22Rv1 (cell line): ENCODE measurements at regions not wholly inside any gene's neighbourhood (a gene's known extent, or its start where the extent isn't known, plus 50 kb on each side); places are given as distances from the start of the nearest gene placed in this dataset.

Experiments used
- ZFX ChIP-seq: fragments of 450-650 bp; IDR thresholded peaks from 2 replicates; pipeline ENCODE4 v1.6.1; 2017; ENCODE audit warnings: antibody characterized with exemption, borderline replicate concordance
- TF ChIP-seq, protein P1 (sequence below): fragments of 450-650 bp; IDR thresholded peaks from 2 replicates; pipeline ENCODE4 v1.5.1; 2017; ENCODE audit warnings: mild to moderate bottlenecking

- TF ChIP-seq, protein P1, sequence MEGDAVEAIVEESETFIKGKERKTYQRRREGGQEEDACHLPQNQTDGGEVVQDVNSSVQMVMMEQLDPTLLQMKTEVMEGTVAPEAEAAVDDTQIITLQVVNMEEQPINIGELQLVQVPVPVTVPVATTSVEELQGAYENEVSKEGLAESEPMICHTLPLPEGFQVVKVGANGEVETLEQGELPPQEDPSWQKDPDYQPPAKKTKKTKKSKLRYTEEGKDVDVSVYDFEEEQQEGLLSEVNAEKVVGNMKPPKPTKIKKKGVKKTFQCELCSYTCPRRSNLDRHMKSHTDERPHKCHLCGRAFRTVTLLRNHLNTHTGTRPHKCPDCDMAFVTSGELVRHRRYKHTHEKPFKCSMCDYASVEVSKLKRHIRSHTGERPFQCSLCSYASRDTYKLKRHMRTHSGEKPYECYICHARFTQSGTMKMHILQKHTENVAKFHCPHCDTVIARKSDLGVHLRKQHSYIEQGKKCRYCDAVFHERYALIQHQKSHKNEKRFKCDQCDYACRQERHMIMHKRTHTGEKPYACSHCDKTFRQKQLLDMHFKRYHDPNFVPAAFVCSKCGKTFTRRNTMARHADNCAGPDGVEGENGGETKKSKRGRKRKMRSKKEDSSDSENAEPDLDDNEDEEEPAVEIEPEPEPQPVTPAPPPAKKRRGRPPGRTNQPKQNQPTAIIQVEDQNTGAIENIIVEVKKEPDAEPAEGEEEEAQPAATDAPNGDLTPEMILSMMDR = no peak
- no peak for TF ChIP-seq ZFX
Measured at GRCh38 chr12:97075934-97076630, 169.0 kb downstream of the NEDD1 start.
